NB4 (cell line): ENCODE measurements at regions not wholly inside any gene's neighbourhood (a gene's known extent, or its start where the extent isn't known, plus 50 kb on each side); places are given as distances from the start of the nearest gene placed in this dataset.

Source experiments
- MAX ChIP-seq: IDR thresholded peaks from 2 replicates; pipeline ENCODE4 v1.6.1; 2011; ENCODE audit warnings: low read depth, low read length
- MYC ChIP-seq: IDR thresholded peaks from 2 replicates; pipeline ENCODE4 v1.6.1; 2011; ENCODE audit warnings: low read depth, low read length
- POLR2A ChIP-seq: IDR thresholded peaks from 2 replicates; pipeline ENCODE4 v1.6.1; 2011; ENCODE audit warnings: mild to moderate bottlenecking; ENCODE audit not compliant: insufficient read length; ENCODE audit errors: extremely low read depth
- TF ChIP-seq, protein P1 (sequence below): IDR thresholded peaks from one replicate; pipeline ENCODE4 v1.5.1; 2012; ENCODE audit warnings: low read depth, low read length

DNA sequence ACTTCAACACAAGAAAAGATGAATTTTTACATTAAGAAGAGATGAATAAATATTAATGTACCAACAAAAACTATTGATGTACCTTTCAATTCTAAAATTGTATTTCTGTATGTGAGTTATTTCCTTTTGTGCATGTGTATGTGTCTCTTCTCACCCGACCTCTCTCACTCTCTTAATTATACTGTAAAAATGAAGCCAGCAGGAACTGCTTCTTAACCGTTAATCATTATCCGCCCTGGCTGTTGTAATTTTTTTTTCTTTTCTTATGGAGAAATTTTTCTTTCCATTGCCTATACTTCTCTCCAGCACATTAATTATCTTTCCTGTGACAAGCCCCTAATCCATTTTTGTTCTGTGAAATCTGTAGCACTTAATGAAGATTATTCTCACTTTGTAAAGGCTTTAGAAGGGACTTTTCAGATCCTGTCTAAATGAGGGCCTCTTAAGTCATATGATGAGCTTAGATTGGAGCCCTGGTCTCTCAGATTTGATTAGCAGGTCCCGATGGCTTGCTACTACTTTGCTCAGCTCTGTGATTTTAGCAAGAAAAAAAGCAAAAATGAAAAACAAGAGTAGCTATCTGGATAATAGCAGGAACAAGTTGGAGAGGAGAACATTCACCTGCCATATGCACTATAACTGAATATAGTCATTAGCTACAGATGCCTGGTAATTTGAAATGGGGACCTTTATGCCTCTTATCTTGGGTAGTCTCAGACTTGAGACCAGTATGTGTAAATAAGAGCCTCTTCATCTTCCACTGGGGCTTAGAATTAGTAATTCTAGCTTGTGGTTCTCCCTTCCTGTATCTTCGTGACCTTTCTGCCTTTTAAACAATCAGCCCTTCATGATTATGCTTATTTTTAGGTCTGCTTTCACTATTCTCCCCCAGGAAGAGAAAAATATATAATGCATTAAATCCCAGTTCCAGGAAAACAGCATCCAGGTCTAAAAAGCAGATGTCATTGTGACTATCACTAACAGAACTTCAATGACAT lies 80.0 kb upstream of the COL1A2 start:
- TF ChIP-seq, protein P1, sequence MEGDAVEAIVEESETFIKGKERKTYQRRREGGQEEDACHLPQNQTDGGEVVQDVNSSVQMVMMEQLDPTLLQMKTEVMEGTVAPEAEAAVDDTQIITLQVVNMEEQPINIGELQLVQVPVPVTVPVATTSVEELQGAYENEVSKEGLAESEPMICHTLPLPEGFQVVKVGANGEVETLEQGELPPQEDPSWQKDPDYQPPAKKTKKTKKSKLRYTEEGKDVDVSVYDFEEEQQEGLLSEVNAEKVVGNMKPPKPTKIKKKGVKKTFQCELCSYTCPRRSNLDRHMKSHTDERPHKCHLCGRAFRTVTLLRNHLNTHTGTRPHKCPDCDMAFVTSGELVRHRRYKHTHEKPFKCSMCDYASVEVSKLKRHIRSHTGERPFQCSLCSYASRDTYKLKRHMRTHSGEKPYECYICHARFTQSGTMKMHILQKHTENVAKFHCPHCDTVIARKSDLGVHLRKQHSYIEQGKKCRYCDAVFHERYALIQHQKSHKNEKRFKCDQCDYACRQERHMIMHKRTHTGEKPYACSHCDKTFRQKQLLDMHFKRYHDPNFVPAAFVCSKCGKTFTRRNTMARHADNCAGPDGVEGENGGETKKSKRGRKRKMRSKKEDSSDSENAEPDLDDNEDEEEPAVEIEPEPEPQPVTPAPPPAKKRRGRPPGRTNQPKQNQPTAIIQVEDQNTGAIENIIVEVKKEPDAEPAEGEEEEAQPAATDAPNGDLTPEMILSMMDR: no peak
- TF ChIP-seq MAX: no peak
- no peak for TF ChIP-seq POLR2A
- TF ChIP-seq MYC: no peak
